Mesenteric fat pad (tissue), 1 donor: ENCODE measurements at regions not wholly inside any gene's neighbourhood (a gene's known extent, or its start where the extent isn't known, plus 50 kb on each side); places are given as distances from the start of the nearest gene placed in this dataset.

Source experiments
- DNase-seq: peaks from one replicate; pipeline ENCODE4 v3.0.0-alpha.2; 2020; ENCODE audit warnings: low spot score
- donor health status: DM: yes; HTN: yes; CAD: no.

DNA sequence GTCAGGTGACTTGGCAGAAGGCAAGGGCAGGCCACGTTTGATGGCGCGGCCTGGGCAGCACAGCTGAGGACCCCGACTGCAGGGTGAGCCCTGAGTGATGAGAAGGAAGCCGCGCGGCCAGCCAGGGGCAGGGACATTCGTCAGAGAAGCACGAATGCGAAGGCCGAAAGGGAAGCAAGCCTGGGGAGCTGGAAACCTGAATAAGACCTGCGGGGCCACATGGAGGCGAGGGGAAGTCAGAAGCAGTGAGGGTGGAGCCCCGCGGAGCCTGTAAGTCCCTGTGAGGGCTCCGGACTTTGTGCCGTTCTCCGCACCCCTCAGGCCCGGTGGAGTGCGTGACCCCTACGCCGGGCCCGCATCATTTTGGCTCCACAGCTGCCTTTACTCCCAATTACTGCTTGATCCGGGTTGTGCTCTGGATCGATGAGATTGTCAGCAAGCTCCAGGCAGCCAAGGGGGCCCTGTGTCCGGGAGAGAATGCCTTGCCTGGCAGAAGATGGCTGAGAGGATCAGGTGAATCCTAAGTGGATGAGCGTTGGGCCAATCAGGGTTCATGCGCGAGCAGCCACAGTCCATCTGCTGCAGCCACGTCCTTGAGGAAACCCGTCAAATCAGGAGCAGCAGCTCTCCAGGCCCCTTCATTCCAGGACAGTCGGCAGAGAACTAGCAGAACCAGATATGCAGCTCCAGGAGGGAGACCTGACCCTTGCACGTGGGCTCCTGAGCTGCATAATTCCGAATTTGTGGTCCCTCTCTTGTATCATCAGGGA lies 293.3 kb upstream of the SHH start:
- no peak for DNase-seq

GRCh38 chr7:156104501-156105336 lies 292.5 kb upstream of the SHH start:
- no peak for DNase-seq

DNA sequence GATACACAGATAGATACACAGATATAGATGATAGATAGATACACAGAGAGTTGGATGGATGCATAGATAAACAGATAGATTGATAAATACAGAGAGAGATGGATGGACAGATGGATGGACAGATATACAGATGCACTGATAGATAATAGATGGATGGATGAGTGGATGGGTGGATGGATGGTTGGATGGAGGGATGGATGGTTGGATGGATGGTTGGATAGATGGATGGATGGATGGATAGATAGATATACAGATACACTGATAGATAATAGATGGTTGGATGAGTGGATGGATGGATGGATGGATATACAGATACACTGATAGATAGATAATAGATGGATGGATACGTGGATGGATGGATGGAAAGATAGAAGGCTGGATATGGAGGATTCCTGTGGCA lies 290.0 kb upstream of the SHH start:
- DNase-seq = no peak

GRCh38 chr7:156101355-156101754 lies 289.1 kb upstream of the SHH start:
- no peak for DNase-seq

DNA sequence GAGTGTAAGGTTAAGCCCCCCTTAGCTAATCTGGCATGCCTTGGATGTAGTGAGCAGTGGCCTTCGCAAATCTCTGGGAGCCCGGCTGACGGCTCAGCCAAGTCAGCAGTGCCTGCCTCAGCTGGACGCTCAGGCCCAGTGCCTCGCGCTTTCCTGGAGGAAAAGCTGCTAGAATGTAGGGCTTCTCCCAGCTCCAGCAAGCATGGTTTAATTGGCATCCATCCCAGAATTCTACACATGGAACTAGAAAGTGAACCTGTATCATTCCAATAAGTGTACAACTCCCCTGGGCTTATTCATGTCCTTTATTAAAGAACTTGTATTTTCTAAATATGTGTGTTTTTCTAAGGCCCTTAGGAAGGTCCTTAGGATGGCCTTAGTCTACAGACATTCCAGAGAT lies 287.8 kb upstream of the SHH start:
- no peak for DNase-seq

GRCh38 chr7:156099085-156099484 lies 286.8 kb upstream of the SHH start:
- DNase-seq = no peak

DNA sequence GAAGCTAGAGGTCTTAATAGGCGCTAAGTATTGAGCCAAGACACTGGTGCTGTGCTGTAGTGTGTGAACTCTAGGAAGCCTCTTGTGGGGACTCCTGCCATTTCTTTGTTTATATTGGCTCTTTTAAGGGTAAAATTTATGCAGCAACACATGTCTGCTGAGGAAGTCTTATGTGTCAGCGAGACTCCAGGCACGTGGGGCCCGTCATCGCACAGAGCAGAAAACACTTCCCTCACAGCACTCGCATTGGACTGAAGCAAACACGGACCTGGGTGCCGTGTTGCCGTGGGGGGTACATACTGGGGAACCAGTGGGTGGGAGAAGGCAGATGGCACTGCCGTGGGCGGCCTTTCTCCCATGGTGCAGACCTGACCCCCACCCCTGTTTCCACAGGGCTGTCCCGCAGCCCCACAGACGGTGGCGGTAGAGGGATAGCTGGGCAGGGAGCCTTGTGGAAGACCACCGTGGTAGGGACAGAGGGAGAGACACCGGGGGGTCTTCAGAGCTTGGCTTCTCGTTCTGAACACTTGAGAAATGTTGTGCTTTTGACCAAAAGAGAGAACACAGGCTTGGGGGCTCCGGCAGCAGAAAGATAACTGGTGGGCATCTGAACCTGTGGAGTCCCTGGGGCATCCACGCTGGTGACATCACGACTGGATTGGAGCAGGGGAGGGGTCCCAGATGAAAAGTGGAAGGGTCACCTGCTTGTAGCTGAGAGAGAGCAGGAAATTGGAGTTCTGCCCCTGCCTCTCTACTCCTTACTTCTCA lies 284.7 kb upstream of the SHH start:
- no peak for DNase-seq

- no peak for DNase-seq
Observed at GRCh38 chr7:156095908-156096539, 283.8 kb upstream of the SHH start.

DNA sequence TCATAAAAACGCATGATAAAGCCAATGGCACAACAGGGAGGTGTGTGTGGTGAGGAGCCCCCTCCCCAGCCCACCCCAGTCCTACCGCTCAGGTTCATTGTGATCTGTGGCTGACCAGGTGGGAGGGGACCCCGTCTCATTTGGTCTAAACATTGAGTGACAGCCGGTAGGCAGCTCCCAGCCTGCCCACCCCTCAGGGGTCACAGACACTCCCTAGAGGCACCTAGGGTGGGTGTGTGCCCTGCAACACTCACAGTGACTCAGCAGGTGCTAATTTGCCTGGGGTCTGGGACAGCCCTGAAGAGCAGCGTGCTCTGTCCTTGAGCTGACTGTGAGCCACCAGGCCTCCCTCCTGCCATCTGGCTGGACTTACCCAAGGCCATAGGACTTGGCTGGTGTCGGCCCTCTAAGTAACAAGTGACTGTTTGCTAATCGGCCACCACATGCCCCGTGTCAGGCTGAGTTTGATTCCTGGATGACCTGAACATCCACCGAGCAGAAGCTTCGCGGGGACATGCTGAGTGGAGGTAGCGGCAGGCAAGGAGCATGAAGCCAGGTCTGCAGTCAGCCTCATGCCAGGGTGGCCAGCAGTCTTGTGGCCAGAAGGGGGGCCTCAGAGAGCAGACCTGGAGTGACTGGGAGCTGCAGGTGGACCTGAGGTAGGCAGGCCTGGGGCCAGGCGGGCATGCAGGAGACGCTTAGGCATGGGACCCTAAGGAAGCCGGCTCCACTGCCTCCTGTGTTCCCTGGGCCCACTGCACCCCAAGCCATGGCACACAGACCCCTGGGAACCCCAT lies 282.3 kb upstream of the SHH start:
- no peak for DNase-seq

GRCh38 chr7:156092307-156092706 lies 280.0 kb upstream of the SHH start:
- DNase-seq = peak; percentile 59

DNA sequence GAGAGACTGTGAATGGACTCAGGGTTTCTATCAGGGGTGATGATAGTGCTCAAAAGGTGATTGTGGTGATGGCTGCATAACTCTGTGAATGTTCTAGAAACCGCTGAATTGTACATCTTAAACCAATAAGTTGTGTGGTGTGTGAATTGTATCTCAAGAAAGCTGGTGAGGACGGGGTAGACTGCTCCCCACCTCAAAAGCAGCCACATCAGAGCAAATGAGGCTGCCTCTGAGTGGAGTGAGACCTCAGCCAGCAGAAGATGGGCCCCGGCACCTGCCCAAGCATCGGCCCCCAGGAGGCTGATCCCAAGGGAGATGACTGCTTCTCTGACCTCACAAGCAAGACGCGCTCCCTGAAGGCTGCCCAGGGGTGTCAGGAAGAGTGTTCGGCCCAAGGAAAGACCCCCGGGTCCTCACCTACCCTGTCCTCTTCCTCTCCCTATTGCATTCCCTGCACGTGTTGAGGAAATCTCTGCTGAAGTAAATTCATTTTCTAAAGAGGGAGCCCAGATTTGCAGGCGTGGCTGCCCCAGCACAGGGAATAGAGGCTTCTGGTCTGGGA lies 279.3 kb upstream of the SHH start:
- peak; percentile 51 for DNase-seq

DNA sequence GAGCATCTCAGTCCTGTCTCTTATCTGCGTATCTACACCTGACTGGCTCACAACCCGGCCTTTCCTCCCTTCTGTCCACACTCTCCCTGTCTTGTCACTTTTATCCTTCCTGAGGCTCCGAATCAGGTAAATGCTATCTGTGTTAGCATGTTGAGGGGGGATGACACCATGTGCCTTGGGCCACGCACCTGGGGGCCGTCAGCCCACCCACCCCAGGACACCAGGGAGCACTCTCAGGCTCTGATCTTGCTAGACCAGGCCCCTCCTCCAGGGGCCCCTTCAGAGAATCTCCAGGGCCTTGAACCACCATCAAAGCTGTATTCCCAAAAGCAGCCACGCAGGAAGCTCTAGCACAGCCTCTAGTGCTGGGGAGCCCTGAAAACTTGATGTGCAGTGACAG lies 278.7 kb upstream of the SHH start:
- no peak for DNase-seq

GRCh38 chr7:156089222-156089621 lies 277.0 kb upstream of the SHH start:
- DNase-seq = no peak

DNA sequence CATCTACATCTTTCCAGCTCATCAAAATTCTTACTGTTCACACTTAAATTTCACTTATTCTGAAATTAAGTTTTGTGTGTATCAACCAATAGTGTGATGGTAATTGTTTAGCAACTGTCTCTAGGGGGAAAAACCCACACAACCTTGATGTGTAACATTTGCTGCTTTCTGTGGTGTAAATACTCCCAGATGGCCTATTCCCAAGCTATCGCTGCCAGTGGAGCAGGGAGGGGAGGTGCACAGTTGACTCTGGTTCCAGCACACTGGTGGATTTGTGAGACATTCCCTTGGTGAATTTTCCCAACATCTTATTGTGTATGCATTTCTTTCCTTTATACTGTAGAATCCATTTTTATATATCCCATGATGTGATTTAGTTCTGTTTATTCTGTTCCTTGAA lies 275.9 kb upstream of the SHH start:
- DNase-seq = no peak

DNA sequence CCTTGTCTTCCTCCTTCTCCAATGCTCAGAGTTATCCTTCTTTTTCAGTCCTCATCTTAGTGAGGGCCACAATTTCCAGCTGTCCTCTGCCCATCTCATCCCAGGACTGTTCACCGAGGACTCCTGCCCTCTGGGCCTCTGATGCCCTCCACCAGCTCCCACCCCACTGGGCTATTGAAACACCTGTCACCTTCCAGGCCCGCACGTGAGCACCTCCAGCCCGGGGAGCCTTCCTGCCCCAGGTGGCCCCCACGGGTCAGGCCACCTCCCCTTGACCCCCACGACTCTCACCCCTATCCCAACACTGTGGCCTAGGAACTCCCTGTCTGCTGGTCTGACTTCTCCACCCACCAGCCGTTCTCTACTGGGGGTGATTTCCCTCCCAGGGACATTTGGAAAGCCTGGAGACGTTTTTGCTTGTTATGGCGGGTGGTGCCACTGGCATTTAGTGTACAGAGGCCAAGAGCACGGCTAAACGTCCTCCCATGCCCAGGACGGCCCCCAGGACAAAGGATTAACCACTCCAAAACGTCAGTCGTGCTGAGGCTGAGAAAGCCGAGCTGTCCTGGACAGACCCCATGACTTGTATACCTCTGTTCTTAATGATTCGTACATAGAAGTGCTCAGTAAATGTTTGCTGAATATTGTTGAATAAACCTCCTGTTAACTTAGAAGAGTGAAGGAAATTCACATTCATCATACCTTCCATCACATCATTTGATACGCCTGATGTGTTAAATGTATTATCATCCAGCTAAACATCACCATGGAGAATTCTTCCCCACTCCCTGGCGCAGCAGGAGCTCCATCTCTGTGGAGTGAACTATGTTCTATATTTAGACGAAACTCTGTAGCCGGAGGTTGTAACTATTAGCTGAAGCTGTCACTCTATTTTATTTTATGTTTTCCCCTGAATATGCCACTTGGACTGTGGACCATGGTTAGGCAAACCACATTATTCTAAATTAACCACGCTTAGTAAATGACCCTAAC lies 270.1 kb upstream of the SHH start:
- no peak for DNase-seq

DNA sequence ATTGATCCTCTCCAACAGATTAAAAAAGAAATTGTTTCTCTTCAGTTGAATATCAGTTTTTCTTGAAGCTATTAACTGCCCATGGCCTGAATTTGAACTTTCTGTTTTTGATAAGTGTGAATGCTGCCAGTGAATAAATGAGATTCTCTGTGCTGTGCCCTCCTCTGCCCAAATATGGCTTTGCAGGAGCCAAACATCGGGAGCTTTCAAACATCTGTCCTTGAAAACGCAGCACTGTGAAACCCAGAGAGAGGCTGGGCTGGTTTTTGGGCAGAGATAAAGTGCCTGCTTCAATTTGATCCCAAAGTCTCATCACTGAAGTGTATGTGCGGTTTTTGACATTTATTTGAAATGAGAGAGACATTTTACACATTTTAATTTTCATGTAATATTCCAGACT lies 268.3 kb upstream of the SHH start:
- DNase-seq = no peak

DNA sequence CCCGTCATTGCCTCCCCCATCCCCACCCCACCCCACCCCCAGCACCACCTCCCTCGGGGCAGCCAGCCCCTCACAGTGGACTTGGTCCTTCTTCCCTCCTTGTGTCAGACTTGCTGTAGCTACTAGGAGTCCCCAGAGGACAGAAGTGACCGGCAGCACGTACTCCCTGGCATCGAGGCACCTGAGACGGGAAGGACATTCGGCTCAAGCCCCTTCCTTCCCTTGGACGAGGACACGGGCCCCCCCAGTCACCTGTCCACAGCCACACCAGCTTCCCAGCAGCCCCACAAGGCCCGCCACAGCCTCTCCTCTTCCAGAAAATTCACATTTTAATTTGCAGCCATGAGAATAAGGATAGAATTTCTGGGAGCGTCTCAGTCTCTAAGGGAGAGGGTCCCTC lies 267.8 kb upstream of the SHH start:
- DNase-seq = no peak

GRCh38 chr7:156079156-156079555 lies 266.9 kb upstream of the SHH start:
- no peak for DNase-seq

DNA sequence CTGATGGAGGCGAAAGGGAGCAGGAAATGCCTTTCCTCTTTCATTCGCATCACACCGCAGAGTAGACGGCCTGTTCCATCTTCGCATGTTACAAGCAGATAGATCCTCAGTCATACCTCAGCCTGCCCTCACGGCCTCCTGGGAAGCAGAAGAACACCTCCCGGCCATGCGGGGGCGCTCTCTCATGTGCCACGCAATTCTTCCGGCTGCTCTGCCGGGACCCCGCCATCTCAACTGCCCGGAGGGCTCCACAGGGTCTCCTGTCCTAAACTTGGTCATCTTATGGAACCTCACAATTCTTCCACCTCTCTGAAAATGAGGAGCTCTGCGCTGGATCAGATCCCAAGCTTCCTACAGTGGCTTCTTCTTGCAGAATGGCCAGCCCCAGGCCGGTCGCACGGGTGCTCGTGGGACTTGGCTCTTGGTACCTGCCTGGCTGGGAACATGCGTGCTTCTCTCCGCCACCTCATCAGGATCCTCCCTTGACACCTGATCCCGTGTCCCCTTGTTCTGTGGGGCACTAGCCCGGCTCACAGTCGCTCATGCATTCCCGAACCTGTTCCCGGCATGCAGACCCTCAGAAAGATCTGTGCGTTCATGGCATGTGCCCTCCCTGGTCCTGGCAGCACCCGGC lies 262.8 kb upstream of the SHH start:
- no peak for DNase-seq
